Activated gamma-delta T cell (primary cell): ENCODE measurements at regions not wholly inside any gene's neighbourhood (a gene's known extent, or its start where the extent isn't known, plus 50 kb on each side); places are given as distances from the start of the nearest gene placed in this dataset.

Experiments
- DNase-seq: peaks from one replicate; lab custom pipeline; 2025; lab: John Stamatoyannopoulos, UW

- DNase-seq: no peak
Observed at GRCh38 chr13:106723036-106723435, 155.1 kb upstream of the ARGLU1 start.

GRCh38 chr13:106722620-106723019 is 154.7 kb upstream of the ARGLU1 start:
- no peak for DNase-seq

GRCh38 chr13:106721599-106721998 is 153.7 kb upstream of the ARGLU1 start:
- no peak for DNase-seq

GRCh38 chr13:106714271-106714982 is 146.5 kb upstream of the ARGLU1 start:
- no peak for DNase-seq

- no peak for DNase-seq
Observed at GRCh38 chr13:106712381-106712780, 144.4 kb upstream of the ARGLU1 start.

- no peak for DNase-seq
Observed at GRCh38 chr13:106710266-106710665, 142.3 kb upstream of the ARGLU1 start.

- no peak for DNase-seq
Observed at GRCh38 chr13:106709522-106709921, 141.6 kb upstream of the ARGLU1 start.

GRCh38 chr13:106702505-106702904 is 134.6 kb upstream of the ARGLU1 start:
- DNase-seq: no peak

- DNase-seq: no peak
Observed at GRCh38 chr13:106701771-106702341, 133.9 kb upstream of the ARGLU1 start.

GRCh38 chr13:106700439-106700838 is 132.5 kb upstream of the ARGLU1 start:
- DNase-seq: no peak

GRCh38 chr13:106700007-106700406 is 132.1 kb upstream of the ARGLU1 start:
- no peak for DNase-seq

GRCh38 chr13:106699311-106699710 is 131.4 kb upstream of the ARGLU1 start:
- DNase-seq: no peak

GRCh38 chr13:106696719-106697118 is 128.8 kb upstream of the ARGLU1 start:
- DNase-seq: no peak

- no peak for DNase-seq
Observed at GRCh38 chr13:106696140-106696539, 128.2 kb upstream of the ARGLU1 start.

GRCh38 chr13:106695139-106695538 is 127.2 kb upstream of the ARGLU1 start:
- no peak for DNase-seq

GRCh38 chr13:106691861-106692260 is 123.9 kb upstream of the ARGLU1 start:
- DNase-seq: no peak

GRCh38 chr13:106691341-106691740 is 123.4 kb upstream of the ARGLU1 start:
- DNase-seq: no peak

- DNase-seq: no peak
Observed at GRCh38 chr13:106690779-106691178, 122.8 kb upstream of the ARGLU1 start.

- no peak for DNase-seq
Observed at GRCh38 chr13:106689906-106690305, 122.0 kb upstream of the ARGLU1 start.

- no peak for DNase-seq
Observed at GRCh38 chr13:106688940-106689339, 121.0 kb upstream of the ARGLU1 start.

- DNase-seq: no peak
Observed at GRCh38 chr13:106686163-106686562, 118.2 kb upstream of the ARGLU1 start.

GRCh38 chr13:106685143-106685542 is 117.2 kb upstream of the ARGLU1 start:
- DNase-seq: no peak

- no peak for DNase-seq
Observed at GRCh38 chr13:106683918-106684317, 116.0 kb upstream of the ARGLU1 start.

GRCh38 chr13:106683179-106683578 is 115.2 kb upstream of the ARGLU1 start:
- DNase-seq: no peak
